GM12865 (cell line): ENCODE measurements at regions not wholly inside any gene's neighbourhood (a gene's known extent, or its start where the extent isn't known, plus 50 kb on each side); places are given as distances from the start of the nearest gene placed in this dataset.
"Not testable (repeated sequence)": the region's sequence is repeated elsewhere in the genome, so short reads cannot be mapped to it uniquely, and the experiment has no call there.

Experiments used
- DNase-seq: peaks from one replicate; pipeline ENCODE4 v3.0.0; 2010; ENCODE audit warnings: low read depth
- H3K4me3 ChIP-seq: 2 replicates; pipeline ENCODE4 v1.5.1; 2011; ENCODE audit warnings: mild to moderate bottlenecking, low read depth, low read length, control low read depth
- TF ChIP-seq, protein P1 (sequence below): IDR thresholded peaks from 2 replicates; pipeline ENCODE4 v1.5.1; 2011; ENCODE audit warnings: low read length, control low read depth, low read depth, inconsistent platforms; ENCODE audit not compliant: insufficient read depth; ENCODE audit errors: missing control alignments

DNA sequence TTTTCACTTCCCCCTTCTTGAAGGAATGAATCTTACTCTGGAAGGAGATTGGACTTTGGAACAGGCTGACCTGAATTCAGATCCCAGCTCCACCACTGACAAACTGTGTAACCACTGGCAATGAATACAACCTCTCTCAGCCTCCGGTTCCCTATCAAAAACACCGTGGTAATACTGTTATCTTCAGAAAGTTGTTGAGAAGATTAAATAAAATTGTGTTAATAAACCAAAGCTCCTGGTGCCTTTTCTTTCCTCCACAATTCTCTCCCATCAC is 99.7 kb upstream of the RAI14 start:
- TF ChIP-seq, protein P1, sequence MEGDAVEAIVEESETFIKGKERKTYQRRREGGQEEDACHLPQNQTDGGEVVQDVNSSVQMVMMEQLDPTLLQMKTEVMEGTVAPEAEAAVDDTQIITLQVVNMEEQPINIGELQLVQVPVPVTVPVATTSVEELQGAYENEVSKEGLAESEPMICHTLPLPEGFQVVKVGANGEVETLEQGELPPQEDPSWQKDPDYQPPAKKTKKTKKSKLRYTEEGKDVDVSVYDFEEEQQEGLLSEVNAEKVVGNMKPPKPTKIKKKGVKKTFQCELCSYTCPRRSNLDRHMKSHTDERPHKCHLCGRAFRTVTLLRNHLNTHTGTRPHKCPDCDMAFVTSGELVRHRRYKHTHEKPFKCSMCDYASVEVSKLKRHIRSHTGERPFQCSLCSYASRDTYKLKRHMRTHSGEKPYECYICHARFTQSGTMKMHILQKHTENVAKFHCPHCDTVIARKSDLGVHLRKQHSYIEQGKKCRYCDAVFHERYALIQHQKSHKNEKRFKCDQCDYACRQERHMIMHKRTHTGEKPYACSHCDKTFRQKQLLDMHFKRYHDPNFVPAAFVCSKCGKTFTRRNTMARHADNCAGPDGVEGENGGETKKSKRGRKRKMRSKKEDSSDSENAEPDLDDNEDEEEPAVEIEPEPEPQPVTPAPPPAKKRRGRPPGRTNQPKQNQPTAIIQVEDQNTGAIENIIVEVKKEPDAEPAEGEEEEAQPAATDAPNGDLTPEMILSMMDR: no peak
- no peak overlapping the region for H3K4me3 ChIP-seq
- DNase-seq: no peak

DNA sequence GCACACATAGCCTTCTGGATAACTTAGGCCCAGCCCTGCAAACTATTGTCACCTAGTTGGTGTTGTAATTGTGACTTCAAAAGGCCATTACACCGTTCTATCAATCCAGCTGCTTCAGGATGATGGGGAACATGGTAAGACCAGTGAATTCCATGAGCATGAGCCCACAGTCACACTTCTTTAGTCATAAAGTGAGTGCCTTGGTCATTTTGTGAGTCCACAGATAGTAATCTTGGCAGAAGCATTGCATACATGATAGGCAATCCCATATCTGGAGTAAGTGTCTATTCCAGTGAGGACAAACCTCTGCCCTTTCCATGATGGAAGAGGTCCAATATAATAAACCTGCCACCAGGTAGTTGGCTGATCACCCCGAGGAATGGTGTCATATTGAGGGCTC is 94.5 kb upstream of the RAI14 start:
- H3K4me3 ChIP-seq, DNase-seq: not testable (repeated sequence)

DNA sequence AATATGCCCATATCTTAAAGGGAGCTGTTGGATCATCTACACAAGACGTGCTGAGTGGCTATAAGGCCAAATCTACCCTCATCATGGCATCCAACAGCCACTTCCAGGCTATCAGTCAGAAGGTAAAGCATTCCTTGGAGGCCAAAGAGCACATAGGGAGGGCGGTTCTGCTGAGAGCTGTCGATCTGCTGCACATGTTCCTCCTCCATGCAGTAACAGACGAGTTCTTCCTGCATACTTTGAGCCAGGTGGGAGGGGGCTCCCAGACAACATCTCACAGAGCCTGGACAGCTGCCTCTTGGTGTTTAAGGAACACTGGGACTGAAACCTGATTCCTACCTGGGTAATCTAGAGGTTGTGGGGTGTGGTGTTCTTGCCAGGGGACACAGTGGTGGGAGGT is 93.3 kb upstream of the RAI14 start:
- H3K4me3 ChIP-seq: no peak overlapping the region
- TF ChIP-seq, protein P1: no peak
- no peak for DNase-seq

DNA sequence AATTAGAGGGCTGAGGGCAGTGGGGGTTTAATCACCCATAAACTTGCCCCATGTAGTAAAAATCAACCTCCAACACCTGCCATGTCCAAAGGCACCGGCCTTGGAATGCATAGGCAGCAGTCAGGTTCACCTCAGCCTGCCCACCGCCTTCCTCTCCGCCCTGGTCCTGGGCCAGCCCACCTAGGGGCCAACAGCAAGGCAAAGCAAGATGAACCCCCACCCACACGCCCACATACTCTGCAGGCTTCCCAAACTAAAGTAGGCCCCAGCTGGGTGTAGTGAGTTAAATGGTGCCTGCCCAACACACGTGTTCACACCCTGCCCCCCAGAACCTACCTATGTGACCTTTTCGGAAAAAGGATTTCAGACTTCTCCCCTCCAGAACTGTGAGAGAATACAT is 92.9 kb upstream of the RAI14 start:
- TF ChIP-seq, protein P1: no peak
- no peak for DNase-seq
- no peak overlapping the region for H3K4me3 ChIP-seq

DNA sequence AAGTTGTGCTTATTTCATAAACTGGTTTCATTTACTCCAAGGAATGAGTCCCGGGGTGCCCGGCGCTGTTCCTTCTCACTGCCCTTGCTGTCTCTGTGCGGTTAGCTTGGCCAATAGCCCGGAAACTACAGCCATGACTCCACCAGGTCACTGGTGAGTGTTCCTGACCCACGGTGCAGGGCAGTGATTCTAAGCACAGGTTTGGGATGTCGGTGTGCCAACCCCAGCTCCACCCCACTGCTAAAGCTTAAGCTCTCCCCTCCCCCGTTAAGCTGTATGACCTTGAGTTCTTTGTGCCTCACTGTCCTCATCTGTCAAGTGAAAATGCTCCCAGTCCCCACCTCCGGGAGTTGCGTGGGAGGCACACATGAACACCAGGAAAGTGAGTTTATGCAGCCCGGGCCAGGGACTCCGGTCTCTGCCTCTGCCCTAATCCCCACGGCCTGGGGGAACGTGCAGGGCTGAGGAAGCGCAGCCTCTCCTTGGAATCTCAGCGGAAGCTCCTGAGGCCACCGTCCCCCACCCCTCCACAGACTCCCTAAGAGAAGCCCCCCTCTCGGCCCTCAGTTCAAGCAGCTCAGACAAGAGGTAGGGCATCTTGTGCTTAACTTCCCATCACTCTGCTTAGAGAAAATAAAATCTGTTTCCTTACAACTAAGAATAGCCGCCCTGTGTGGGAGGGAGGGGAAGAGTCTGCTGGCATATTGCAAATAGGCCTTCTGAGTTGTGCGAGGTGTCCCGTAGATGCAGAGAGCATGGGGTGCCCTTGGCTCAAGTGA is 92.0 kb upstream of the RAI14 start:
- no peak overlapping the region for H3K4me3 ChIP-seq
- TF ChIP-seq, protein P1: no peak
- no peak for DNase-seq

DNA sequence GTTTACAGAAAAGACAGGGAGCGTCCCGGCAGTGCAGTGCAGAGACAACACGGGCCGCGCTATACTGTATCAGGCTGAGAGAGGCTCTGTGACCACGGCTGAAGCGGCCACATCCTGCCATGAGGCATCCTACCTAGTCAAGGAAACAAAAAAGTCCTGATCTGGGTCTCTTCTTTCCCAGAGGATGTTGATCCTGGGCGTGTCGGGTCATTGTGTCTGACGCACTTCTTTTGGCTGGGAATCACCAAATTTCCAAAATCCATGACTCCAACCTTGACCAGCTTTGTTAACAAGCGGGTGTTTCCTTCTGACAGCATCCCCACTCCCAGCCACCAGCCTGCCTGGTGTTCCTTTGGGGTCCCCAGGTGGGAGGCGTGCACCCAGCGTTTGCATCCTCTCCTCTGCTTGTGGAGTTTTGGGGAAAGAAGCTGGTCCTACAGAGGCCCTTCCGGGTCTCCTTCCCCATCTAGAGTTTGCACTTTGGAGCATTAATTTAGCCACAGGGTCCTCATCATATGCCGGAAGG is 91.4 kb upstream of the RAI14 start:
- DNase-seq: no peak
- TF ChIP-seq, protein P1: no peak
- H3K4me3 ChIP-seq: no peak overlapping the region

DNA sequence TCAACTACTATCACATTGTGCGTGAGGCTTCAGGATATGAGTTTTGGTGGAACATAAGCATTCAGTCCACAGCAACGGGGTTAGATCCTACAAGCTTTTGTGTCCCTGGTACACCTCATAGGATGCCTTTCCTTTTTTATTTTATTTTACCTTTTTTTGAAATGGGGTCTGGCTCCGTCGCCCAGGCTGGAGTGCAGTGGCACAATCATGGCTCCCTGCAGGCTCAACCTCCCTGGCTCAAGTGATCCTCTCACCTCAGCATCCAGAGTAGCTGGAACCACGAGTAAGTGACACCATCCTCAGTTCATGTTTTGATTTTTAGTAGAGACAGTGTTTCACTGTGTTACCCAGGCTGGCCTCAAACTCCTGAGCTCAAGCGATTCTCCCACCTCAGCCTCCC is 86.0 kb upstream of the RAI14 start:
- DNase-seq: no peak
- TF ChIP-seq, protein P1: no peak
- no peak overlapping the region for H3K4me3 ChIP-seq
